GM18517 (cell line): ENCODE measurements at regions not wholly inside any gene's neighbourhood (a gene's known extent, or its start where the extent isn't known, plus 50 kb on each side); places are given as distances from the start of the nearest gene placed in this dataset.
"Not testable (repeated sequence)": the region's sequence is repeated elsewhere in the genome, so short reads cannot be mapped to it uniquely, and the experiment has no call there.

Source experiments
- ATAC-seq: cut with Tn5 transposase; IDR thresholded peaks from one replicate; pipeline ENCODE4 v1.9.1; 2021; ENCODE audit warnings: mild to moderate bottlenecking, moderate library complexity; ENCODE audit not compliant: unreplicated experiment

GRCh38 chr2:51997571-51997970 lies 965.6 kb upstream of the NRXN1 start:
- ATAC-seq: no peak

- no peak for ATAC-seq
Observed at GRCh38 chr2:51995293-51995692, 963.4 kb upstream of the NRXN1 start.

DNA sequence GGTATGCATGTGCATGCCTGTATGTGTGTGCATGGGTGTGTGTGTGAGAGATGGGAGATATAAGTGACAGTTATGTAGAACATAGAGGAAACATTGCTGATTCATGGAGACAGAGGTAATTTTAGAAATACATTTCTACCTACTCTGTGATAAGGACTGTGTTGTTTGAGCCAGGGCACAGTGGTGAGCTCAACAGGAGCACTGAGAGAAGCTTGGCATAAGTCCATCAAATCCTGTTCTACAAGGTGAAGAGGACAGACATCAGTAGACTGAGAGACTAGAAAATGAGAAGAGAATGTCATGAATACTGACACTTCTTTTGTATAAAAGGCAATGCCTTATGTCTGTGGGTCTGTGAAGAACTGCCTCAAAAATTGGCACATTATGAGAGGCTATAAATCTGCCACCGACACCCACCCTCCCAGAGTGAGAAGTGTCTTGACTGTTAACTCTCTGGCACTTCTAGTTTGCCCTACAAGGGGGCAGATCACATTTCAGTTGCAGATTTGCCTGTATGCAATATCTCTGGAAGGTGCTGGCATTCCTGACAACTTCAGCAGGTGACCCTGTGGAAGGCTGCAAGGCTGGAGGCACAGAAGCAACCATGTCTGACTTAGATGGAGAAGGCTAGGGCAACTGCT lies 962.3 kb upstream of the NRXN1 start:
- ATAC-seq: no peak

DNA sequence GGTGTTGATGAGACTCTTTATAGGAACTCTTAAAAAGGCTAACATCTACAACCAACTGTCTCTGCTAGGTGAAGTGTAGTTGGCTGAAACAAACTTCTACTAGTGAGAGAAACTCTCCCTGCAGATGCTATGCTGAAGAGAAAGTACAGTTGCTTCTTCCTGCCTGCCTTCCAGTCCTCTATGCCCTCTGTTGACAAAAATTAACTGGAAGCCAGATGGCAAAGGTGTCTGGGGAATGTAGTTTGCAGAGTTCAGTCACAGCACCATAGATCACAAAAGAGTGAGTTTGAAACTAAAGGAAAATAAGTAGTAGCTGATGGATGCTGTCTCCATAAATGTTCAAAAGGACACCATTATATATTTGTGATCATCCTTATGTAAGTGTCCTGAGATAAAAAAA lies 958.8 kb upstream of the NRXN1 start:
- no peak for ATAC-seq

DNA sequence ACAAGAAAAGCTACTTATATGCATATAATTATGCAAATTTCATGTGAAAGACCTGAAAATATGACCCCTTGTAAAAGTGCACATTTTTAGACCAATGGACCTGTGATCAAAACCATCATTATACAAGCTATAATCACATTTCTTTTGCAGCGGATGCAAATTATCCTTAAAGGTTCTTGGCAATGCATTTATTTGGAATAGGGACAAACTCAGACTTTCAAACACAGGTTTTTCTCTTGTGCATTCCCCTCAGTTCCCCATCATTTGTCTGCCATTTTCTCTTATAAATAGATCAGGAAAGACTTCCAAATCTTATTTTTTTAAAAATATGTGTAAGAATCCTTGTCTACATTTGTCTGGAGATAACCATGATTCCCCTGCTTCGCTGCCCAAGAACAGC lies 954.2 kb upstream of the NRXN1 start:
- ATAC-seq: no peak

DNA sequence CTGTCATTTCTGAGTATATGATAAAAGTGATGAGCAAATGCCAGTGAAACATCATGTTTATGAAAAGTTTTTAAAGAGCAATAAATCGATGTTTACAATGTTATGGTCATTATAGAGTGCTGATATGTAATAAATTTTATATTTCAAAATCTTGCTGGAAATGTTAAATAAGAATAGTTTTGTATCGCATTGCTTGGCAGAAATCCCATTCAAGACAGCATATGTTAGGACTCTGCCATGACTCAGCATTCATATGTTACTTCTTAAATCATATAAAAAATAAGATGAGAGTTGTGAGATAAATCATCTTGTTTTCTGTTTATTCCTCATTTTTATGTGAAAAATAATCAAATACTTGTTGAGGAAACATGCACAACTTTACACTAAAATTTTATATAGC lies 949.9 kb upstream of the NRXN1 start:
- ATAC-seq: no peak

- ATAC-seq: no peak
Observed at GRCh38 chr2:51976623-51977022, 944.7 kb upstream of the NRXN1 start.

GRCh38 chr2:51971136-51971535 lies 939.2 kb upstream of the NRXN1 start:
- ATAC-seq: no peak

GRCh38 chr2:51969347-51969746 lies 937.4 kb upstream of the NRXN1 start:
- no peak for ATAC-seq

- no peak for ATAC-seq
Observed at GRCh38 chr2:51960841-51961335, 929.0 kb upstream of the NRXN1 start.

DNA sequence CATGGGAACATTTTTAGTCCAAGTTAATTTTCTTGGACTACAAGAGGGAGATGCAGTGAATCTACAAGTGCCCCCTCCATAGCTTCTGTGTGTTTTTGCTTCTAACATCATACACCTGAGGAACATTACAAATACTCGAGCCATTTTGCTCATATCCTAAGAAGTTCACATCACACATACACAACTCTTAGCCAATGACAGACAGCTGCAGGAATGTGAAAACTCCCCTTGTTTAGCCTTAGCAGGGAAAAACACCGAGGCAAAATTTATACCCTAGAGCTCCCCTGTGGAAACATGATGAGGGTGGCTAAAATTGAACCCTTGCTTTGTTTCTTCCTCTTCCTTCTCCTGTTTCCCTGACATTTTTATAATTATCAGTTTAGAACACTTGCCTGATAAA lies 928.3 kb upstream of the NRXN1 start:
- ATAC-seq: no peak

GRCh38 chr2:51959696-51960095 lies 927.8 kb upstream of the NRXN1 start:
- no peak for ATAC-seq

DNA sequence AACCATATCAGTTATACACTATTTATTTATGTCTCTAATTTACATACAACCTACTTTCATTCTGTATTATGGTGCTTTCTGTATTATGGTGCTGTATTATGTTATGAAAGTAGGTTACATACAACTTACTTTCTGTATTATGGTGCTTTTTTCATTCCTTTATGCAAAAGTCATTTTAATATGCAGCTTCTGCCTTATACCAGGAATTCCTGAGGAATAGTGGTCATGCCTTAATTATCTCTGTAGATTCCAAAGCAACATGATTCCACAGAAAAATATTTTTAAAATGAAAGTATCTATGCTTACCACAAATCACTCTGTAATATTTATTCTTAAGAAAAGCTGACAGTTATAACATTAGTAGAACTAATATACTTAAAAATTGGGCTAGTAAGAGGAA lies 922.0 kb upstream of the NRXN1 start:
- ATAC-seq: no peak

DNA sequence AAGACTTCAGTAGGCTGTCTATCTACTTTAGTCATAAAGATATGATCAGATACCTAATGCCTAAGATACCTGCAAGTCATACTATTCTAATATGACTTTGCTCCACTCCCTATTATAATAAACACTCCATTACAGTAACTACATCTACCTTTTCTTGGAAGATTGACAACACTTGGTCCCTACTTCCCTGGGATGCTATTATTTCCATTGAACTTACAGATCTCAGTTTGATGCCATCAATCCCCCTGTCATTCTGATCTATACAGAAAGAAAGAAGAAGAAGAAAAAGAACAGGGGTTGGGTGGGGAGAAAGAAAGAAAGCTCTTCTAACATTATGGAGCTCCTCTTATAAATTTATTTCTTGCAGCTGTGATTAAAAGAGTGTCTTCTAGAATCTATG lies 889.1 kb upstream of the NRXN1 start:
- ATAC-seq: no peak

- ATAC-seq: no peak
Observed at GRCh38 chr2:51920509-51920908, 888.6 kb upstream of the NRXN1 start.

- no peak for ATAC-seq
Observed at GRCh38 chr2:51919395-51919794, 887.5 kb upstream of the NRXN1 start.

DNA sequence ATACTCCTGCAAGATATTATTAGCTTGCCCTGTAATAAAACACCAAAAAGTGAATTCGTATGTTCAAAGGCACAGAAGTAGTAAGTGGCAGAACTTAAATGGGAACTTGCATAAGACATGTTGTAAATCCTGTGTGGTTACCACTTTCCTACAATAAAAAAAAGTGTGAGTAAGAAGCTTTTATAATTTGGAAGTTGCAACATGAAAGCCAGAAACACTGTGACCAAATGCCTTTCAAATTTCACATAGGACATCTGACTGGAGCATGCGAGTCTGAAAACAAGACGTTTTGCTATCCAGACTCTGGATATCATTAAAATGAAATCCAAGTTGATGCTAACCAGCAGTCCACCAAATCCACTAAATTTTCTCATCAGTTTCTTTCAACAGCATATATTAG lies 886.2 kb upstream of the NRXN1 start:
- ATAC-seq: no peak

- ATAC-seq: no peak
Observed at GRCh38 chr2:51903728-51904127, 871.8 kb upstream of the NRXN1 start.

GRCh38 chr2:51899643-51900042 lies 867.7 kb upstream of the NRXN1 start:
- no peak for ATAC-seq

- ATAC-seq: not testable (repeated sequence)
Observed at GRCh38 chr2:51894584-51894983, 862.7 kb upstream of the NRXN1 start.

GRCh38 chr2:51888120-51888519 lies 856.2 kb upstream of the NRXN1 start:
- no peak for ATAC-seq

DNA sequence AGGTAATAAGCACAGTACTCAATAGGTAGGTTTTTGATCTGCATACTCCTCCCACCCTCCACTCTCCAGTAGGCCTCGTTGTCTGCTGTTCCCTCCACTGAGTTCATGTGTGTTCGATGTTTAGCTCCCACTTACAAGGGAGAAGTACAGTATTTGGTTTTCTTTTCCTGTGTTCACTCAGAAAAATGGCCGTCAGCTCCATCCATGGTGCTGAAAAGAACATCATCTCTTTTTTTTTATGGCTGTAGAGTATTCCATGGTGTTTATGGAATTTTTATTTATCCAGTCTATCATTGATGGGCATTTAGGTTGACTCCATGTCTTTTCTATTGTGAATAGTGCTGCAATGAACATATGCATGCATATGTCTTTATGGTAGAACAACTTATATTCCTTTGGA lies 849.7 kb upstream of the NRXN1 start:
- no peak for ATAC-seq

GRCh38 chr2:51880153-51880552 lies 848.2 kb upstream of the NRXN1 start:
- ATAC-seq: no peak
